GM23338 (cell line): ENCODE measurements at regions not wholly inside any gene's neighbourhood (a gene's known extent, or its start where the extent isn't known, plus 50 kb on each side); places are given as distances from the start of the nearest gene placed in this dataset.

Source experiments
- CTCF ChIP-seq, 2 experiments: fragments of 200-600 bp in 1 of 2; sonication (generic) in 1 of 2; conservative IDR thresholded peaks; 2 replicates each; pipeline versions ENCODE4 v1.5.1 to v1.6.1; 2016 to 2017; ENCODE audit warnings: antibody characterized with exemption in 2 of 2, low read depth in 2 of 2, mild to moderate bottlenecking in 2 of 2, moderate library complexity in 1 of 2
- POLR2AphosphoS5 ChIP-seq: IDR thresholded peaks from 2 replicates; pipeline ENCODE4 v1.6.1; 2016; ENCODE audit warnings: antibody characterized with exemption, low read depth
- TF ChIP-seq, protein P1 (sequence below): IDR thresholded peaks from one replicate; pipeline ENCODE4 v1.6.1; 2018; ENCODE audit warnings: antibody characterized with exemption; ENCODE audit not compliant: unreplicated experiment

- TF ChIP-seq POLR2AphosphoS5 (no peak), CTCF (conservative IDR thresholded peaks at IDR 0.05; ENCODE audit: low read depth in 2 of 2) (peak in 1 of 2 experiments; percentile 28; a peak in 2 of 4 replicates)
- TF ChIP-seq, protein P1, sequence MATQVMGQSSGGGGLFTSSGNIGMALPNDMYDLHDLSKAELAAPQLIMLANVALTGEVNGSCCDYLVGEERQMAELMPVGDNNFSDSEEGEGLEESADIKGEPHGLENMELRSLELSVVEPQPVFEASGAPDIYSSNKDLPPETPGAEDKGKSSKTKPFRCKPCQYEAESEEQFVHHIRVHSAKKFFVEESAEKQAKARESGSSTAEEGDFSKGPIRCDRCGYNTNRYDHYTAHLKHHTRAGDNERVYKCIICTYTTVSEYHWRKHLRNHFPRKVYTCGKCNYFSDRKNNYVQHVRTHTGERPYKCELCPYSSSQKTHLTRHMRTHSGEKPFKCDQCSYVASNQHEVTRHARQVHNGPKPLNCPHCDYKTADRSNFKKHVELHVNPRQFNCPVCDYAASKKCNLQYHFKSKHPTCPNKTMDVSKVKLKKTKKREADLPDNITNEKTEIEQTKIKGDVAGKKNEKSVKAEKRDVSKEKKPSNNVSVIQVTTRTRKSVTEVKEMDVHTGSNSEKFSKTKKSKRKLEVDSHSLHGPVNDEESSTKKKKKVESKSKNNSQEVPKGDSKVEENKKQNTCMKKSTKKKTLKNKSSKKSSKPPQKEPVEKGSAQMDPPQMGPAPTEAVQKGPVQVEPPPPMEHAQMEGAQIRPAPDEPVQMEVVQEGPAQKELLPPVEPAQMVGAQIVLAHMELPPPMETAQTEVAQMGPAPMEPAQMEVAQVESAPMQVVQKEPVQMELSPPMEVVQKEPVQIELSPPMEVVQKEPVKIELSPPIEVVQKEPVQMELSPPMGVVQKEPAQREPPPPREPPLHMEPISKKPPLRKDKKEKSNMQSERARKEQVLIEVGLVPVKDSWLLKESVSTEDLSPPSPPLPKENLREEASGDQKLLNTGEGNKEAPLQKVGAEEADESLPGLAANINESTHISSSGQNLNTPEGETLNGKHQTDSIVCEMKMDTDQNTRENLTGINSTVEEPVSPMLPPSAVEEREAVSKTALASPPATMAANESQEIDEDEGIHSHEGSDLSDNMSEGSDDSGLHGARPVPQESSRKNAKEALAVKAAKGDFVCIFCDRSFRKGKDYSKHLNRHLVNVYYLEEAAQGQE = no peak
Measured at GRCh38 chr16:65305266-65305959, 183.6 kb upstream of the CDH11 start.
